A673 (cell line): ENCODE measurements at regions not wholly inside any gene's neighbourhood (a gene's known extent, or its start where the extent isn't known, plus 50 kb on each side); places are given as distances from the start of the nearest gene placed in this dataset.

Experiments used
- CTCF ChIP-seq: fragments of 300-800, 200-600 bp; sonication (generic); conservative IDR thresholded peaks from 2 replicates; pipeline ENCODE4 v1.5.1; 2017; ENCODE audit warnings: low read depth, mild to moderate bottlenecking, antibody characterized with exemption, low read length, moderate library complexity, mixed read lengths
- EZH2 ChIP-seq: fragments of 200-600 bp; sonication (generic); IDR thresholded peaks from 2 replicates; pipeline ENCODE4 v1.6.1; 2017; ENCODE audit warnings: borderline replicate concordance, low read depth, mild to moderate bottlenecking, mixed read lengths, antibody characterized with exemption, low read length; ENCODE audit not compliant: poor library complexity, severe bottlenecking

- TF ChIP-seq CTCF (no peak), EZH2 (no peak)
Observed at GRCh38 chr3:69538281-69538680, 152.4 kb upstream of the FRMD4B start.
